B cell (primary cell): ENCODE measurements at regions not wholly inside any gene's neighbourhood (a gene's known extent, or its start where the extent isn't known, plus 50 kb on each side); places are given as distances from the start of the nearest gene placed in this dataset.

Source experiments
- EZH2 ChIP-seq: IDR thresholded peaks from 2 replicates; pipeline ENCODE4 v1.6.1; 2012; ENCODE audit warnings: borderline replicate concordance, low read depth, mild to moderate bottlenecking, moderate library complexity, low read length; ENCODE audit not compliant: insufficient read depth, poor library complexity, severe bottlenecking
- TF ChIP-seq, protein P1 (sequence below): fragments of 200-600 bp; IDR thresholded peaks from one replicate; pipeline ENCODE4 v1.8.0; 2022; ENCODE audit warnings: antibody characterized with exemption, mild to moderate bottlenecking

DNA sequence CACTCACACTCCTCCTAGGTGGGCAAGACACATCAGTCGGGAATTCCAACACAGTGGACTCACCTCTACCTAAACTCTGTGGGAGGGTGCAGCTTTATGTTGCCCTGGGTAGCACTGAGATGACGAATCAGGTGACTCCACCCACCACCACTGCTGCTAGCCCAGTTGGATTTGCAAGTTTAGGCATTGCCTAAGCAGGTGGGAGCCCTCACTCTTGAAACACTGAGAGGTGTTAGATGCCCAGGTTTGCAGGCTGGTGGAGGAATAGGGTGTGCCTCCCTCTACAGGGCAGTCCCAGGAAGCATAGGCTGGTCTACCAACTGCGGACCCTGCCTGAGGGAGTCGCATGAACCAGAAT, 708.9 kb downstream of the POM121L12 start:
- TF ChIP-seq, protein P1, sequence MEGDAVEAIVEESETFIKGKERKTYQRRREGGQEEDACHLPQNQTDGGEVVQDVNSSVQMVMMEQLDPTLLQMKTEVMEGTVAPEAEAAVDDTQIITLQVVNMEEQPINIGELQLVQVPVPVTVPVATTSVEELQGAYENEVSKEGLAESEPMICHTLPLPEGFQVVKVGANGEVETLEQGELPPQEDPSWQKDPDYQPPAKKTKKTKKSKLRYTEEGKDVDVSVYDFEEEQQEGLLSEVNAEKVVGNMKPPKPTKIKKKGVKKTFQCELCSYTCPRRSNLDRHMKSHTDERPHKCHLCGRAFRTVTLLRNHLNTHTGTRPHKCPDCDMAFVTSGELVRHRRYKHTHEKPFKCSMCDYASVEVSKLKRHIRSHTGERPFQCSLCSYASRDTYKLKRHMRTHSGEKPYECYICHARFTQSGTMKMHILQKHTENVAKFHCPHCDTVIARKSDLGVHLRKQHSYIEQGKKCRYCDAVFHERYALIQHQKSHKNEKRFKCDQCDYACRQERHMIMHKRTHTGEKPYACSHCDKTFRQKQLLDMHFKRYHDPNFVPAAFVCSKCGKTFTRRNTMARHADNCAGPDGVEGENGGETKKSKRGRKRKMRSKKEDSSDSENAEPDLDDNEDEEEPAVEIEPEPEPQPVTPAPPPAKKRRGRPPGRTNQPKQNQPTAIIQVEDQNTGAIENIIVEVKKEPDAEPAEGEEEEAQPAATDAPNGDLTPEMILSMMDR = no peak
- no peak for TF ChIP-seq EZH2
